Activated CD8-positive, alpha-beta T cell treated with anti-CD3 and anti-CD28 coated beads, Interleukin-2, amount 10 ng/mL, durations not matched to agents 7 days and 5 days (primary cell): ENCODE measurements at regions not wholly inside any gene's neighbourhood (a gene's known extent, or its start where the extent isn't known, plus 50 kb on each side); places are given as distances from the start of the nearest gene placed in this dataset.

ENCODE experiments used
- ATAC-seq: fragments of 150-1000 bp; cut with Tn5 transposase; one replicate; pipeline ENCODE4 v1.10.0; 2021; ENCODE audit warnings: moderate library complexity
- CTCF ChIA-PET: fragments of 350-600 bp; sonication (Branson Sonifier 250); formaldehyde crosslinking; loops from one replicate; lab custom pipeline; 2021; ENCODE audit warnings: antibody characterized with exemption; lab: Charles Lee
- POLR2A ChIA-PET: fragments of 350-600 bp; sonication (Branson Sonifier 250); formaldehyde crosslinking; loops from one replicate; lab custom pipeline; 2021; ENCODE audit warnings: antibody characterized with exemption; lab: Charles Lee
- DNase-seq: peaks from one replicate; pipeline ENCODE4 v3.0.0-alpha.2; 2020
- H3K27ac Mint-ChIP-seq: one replicate; pipeline ENCODE4 v1.8.0; 2021; ENCODE audit warnings: mild to moderate bottlenecking, mixed read lengths
- H3K27me3 Mint-ChIP-seq: one replicate; pipeline ENCODE4 v1.8.0; 2021; ENCODE audit warnings: low read depth, mixed read lengths
- H3K36me3 Mint-ChIP-seq: one replicate; pipeline ENCODE4 v1.8.0; 2021; ENCODE audit warnings: low read depth, mixed read lengths
- H3K4me1 Mint-ChIP-seq: one replicate; pipeline ENCODE4 v1.8.0; 2021; ENCODE audit warnings: low read depth, mixed read lengths
- H3K4me3 Mint-ChIP-seq: one replicate; pipeline ENCODE4 v1.8.0; 2021; ENCODE audit warnings: mild to moderate bottlenecking, mixed read lengths
- H3K9me3 Mint-ChIP-seq: one replicate; pipeline ENCODE4 v1.8.0; 2022; ENCODE audit warnings: mixed read lengths; ENCODE audit not compliant: insufficient read depth

DNA sequence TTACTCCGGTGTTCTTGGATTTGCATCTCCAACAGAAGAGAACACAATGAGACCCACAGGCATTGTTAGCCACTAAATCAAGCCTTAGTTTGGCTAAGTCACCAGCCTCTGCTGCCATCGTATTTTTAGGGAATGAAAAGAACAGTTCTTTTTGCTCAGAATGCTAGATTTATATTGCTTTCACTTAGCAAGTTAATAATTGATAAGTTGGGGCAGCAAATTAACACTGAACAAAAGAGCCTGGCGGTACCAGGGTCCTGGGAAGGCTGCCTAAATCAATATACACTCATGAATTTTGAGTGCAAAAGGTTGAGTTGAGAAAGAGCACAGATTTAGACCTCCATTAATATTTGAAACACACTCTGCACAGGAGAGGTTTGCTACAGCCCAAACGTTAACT, 767.7 kb downstream of the TYW1 start:
- H3K9me3 Mint-ChIP-seq: peaks cover 20% of the 10 kb centered on the region
- H3K4me3 Mint-ChIP-seq: no peak overlapping the region
- ChIA-PET POLR2A (no interaction called here), CTCF (no interaction called here)
- no peak overlapping the region for H3K27ac Mint-ChIP-seq
- DNase-seq (no peak), ATAC-seq (no peak)
- no peaks in the 10 kb centered on the region for H3K36me3 Mint-ChIP-seq
- no peaks in the 10 kb centered on the region for H3K4me1 Mint-ChIP-seq
- no peaks in the 10 kb centered on the region for H3K27me3 Mint-ChIP-seq

DNA sequence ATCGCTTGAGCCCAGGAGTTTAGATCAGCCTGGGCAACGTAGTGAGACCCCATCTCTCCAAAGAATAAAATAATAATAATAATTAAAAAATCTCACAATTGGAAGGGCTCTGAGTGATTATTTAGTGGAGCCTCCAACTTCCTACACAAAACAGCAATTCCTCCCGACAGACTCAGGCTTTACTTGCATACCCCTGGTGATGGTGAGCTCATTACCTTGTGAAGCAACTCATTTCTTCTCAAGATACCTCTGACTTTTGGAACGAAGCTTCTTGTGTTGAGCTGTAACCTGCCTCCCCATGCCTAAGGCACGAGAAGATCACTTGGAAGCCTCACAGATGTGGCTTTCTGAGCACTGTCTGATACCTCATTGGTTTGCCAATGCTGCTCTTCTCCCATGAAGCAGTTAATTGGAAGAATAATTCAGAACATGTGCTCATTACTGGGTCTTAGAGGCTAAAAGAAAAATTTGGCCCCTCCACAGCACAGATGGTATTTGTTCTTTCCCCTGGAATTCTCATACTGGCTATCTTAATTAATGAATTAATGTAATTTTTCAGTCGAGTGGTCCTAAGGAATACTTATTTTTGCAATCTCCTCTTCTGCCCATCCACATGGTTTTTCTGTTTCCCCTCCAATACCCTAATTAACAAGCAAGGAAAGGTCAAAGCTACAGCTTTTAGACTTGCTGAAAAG, 769.0 kb downstream of the TYW1 start:
- Mint-ChIP-seq H3K27me3 (no peaks in the 10 kb centered on the region), H3K9me3 (peaks cover 17% of the 10 kb centered on the region), H3K27ac (no peak overlapping the region), H3K4me1 (no peaks in the 10 kb centered on the region), H3K4me3 (no peak overlapping the region), H3K36me3 (no peaks in the 10 kb centered on the region)
- ChIA-PET CTCF (no interaction called here), POLR2A (no interaction called here)
- ATAC-seq: no peak
- no peak for DNase-seq

DNA sequence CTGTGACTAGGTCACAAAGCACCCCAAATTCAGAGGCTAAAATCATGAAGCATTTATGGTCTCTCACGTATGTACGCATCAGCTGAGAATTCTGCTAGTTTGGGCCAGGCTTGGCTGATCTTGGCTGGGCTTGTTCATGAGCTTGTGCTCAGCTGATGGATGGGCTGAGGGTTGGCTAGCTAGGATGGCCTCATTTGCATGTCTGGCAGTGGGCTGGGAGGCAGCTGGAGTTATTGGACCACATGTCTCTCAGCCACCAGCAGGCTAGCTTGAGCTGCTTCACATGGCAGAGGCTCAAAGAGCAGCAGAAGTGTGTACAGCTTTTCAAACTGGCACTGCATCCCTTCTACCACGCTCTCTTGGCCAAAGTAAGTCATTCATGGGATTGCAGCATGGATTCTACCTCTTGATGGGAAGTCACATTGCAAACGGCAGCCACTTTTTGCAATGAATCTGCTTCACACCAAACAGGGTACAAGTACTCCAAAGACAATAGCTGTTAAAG, 770.3 kb downstream of the TYW1 start:
- Mint-ChIP-seq H3K27ac (no peak overlapping the region), H3K36me3 (no peaks in the 10 kb centered on the region), H3K4me1 (no peaks in the 10 kb centered on the region), H3K4me3 (no peak overlapping the region), H3K9me3 (peaks cover 18% of the 10 kb centered on the region), H3K27me3 (no peaks in the 10 kb centered on the region)
- POLR2A ChIA-PET: no interaction called here
- DNase-seq (no peak), ATAC-seq (no peak)
- CTCF ChIA-PET: no interaction called here

DNA sequence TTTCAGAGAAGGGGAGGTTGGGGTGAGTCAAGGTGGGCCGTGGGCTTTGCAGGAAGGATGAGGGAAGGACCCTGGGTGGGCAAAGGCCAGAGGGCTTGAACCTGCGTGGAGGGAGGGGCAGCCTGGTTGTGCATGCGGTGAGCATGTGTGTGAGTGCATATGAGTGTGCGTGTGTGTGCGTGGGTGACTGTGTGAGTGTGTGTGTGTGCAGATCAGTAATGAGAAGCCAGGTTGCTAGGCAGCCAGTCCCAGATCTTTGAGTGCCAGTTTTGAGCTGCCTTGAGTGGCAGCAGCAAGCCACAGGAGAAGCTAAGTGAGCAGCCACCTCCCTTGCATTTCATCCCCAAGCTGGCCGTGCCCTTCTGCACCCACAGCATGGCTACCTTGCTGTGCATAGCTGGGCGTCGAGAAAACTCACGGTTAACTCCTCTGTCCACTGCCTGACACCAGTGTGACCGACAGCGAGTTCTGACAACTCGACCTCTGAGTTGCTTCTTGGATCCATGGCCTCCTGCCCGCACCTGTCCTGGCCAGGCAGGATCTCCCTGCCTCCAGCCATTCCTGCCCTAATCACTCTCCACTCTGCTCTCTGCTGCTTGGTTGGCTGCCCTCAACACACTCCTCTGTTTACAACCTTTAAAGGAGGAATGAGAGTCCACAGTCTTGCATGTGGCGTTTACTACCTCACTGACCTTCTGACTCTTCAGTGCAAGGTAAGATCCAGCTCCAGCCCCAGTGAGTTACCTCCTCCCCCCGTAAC, 775.4 kb downstream of the TYW1 start:
- no peak overlapping the region for H3K27ac Mint-ChIP-seq
- ChIA-PET CTCF (no interaction called here), POLR2A (no interaction called here)
- H3K4me1 Mint-ChIP-seq: no peaks in the 10 kb centered on the region
- H3K4me3 Mint-ChIP-seq: no peak overlapping the region
- peaks cover 19% of the 10 kb centered on the region for H3K9me3 Mint-ChIP-seq
- no peak for ATAC-seq
- no peaks in the 10 kb centered on the region for H3K27me3 Mint-ChIP-seq
- no peak for DNase-seq
- H3K36me3 Mint-ChIP-seq: no peaks in the 10 kb centered on the region

DNA sequence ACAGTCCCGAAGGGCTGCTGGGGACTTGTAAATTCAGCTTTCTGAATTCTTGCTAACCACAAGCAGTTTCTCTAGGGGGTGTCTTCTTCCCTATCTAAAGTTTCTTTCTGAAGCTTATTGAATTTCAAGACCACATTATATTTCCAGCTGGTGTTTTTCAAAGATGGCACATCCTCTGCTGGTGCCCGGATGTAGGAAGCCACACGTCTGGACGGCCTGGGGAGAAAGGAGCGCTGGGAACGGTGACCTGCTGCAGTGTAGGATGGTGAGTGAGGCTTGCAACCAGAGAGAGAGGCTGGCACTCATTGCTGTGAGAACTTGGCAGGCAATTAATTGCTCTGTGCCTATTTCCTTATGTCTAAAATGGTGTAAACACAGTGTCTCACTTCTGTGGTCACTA, 776.4 kb downstream of the TYW1 start:
- Mint-ChIP-seq H3K4me3 (no peak overlapping the region), H3K36me3 (no peaks in the 10 kb centered on the region), H3K9me3 (peaks cover 15% of the 10 kb centered on the region), H3K4me1 (no peaks in the 10 kb centered on the region), H3K27ac (no peak overlapping the region), H3K27me3 (no peaks in the 10 kb centered on the region)
- CTCF ChIA-PET: no interaction called here
- ATAC-seq (no peak), DNase-seq (no peak)
- POLR2A ChIA-PET: no interaction called here

DNA sequence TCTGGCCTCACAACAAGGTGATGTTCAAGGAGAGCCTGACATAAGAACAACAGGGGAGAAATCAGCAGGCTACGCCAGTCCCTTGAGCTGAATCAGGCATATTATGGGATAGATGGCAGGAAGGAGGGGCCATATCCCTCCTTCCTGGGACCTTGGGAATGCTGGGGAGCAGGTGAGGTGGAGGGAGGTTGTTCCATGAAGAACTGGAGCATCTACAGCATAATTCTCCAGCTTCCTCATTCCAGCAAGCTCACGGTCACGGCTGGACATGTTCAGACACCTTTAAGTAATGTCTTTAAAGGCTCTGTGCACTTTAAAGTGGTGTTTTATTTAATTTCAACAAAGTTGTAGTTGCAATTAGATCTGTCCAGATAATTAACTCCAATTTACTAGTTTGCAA, 780.5 kb downstream of the TYW1 start:
- Mint-ChIP-seq H3K27ac (no peak overlapping the region), H3K4me1 (no peaks in the 10 kb centered on the region), H3K9me3 (peaks cover 11% of the 10 kb centered on the region), H3K4me3 (no peak overlapping the region), H3K36me3 (no peaks in the 10 kb centered on the region), H3K27me3 (no peaks in the 10 kb centered on the region)
- ChIA-PET CTCF (no interaction called here), POLR2A (no interaction called here)
- no peak for DNase-seq
- no peak for ATAC-seq

DNA sequence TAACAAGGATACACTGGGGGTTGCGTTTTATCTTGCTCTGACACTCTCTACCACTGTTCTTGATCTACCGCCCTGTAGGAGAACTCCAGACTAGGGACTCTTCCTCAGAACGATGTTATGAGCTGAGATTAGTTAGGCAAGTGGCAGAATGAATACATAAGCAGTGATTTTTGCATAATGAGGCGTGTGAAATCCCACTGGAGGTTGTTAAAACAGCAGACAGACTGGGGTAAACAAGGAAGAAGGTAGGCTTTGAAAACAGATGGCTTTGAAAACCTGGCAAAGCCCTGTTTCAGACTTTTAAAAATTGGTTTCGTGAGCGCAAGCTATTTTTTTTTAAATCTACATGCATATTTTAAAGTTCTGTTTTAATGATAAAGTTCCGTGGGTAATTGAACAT, 785.2 kb downstream of the TYW1 start:
- Mint-ChIP-seq H3K36me3 (no peaks in the 10 kb centered on the region), H3K4me1 (no peaks in the 10 kb centered on the region), H3K4me3 (no peak overlapping the region), H3K27ac (no peak overlapping the region), H3K27me3 (no peaks in the 10 kb centered on the region), H3K9me3 (peaks cover 6% of the 10 kb centered on the region)
- ATAC-seq: no peak
- ChIA-PET CTCF (no interaction called here), POLR2A (no interaction called here)
- DNase-seq: no peak

DNA sequence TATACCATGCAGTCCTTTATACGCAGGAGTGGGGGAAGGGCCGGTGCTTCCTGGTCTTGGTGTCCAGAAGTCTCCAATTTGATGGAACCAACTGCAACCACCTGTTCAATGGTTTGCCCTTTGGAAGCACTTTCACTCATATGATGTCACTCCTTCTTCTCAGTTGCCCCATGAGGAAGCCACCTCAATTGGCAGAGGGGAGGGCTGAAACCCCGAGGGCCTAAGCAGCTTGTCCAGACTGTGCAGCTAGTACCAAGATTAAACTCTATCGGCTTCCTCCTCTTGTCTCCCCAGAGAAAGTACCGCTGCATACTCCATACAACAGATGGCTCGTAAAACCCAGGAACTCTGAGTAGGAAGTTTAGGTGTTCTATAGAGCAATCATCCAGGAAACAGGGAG, 789.4 kb downstream of the TYW1 start:
- H3K9me3 Mint-ChIP-seq: peaks cover 15% of the 10 kb centered on the region
- H3K27ac Mint-ChIP-seq: no peak overlapping the region
- H3K4me1 Mint-ChIP-seq: no peaks in the 10 kb centered on the region
- no peaks in the 10 kb centered on the region for H3K36me3 Mint-ChIP-seq
- ATAC-seq: no peak
- H3K27me3 Mint-ChIP-seq: no peaks in the 10 kb centered on the region
- H3K4me3 Mint-ChIP-seq: no peak overlapping the region
- ChIA-PET CTCF (no interaction called here), POLR2A (no interaction called here)
- no peak for DNase-seq

DNA sequence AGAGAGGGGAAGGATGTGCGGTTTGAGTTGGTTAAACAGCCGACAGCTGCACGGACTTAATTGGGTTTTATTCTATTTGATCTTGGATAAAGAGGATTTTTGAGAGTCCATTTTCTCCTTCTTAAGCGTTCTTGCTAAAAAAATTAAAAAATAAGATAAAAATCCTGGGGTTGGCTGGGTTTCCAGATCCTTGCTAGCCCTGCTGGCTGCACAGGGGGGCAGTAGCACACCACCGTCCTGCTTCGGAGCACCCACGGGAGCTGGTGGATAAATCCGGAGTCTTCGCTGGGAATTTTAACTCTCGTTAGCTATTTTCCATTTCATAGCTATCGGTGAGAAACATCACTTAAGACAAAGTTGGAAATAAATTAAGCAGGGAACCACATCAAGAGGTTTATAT, 792.0 kb downstream of the TYW1 start:
- ATAC-seq: no peak
- Mint-ChIP-seq H3K4me1 (no peaks in the 10 kb centered on the region), H3K4me3 (no peak overlapping the region), H3K36me3 (no peaks in the 10 kb centered on the region), H3K27me3 (no peaks in the 10 kb centered on the region), H3K9me3 (peaks cover 24% of the 10 kb centered on the region), H3K27ac (no peak overlapping the region)
- ChIA-PET CTCF (no interaction called here), POLR2A (no interaction called here)
- DNase-seq: no peak

DNA sequence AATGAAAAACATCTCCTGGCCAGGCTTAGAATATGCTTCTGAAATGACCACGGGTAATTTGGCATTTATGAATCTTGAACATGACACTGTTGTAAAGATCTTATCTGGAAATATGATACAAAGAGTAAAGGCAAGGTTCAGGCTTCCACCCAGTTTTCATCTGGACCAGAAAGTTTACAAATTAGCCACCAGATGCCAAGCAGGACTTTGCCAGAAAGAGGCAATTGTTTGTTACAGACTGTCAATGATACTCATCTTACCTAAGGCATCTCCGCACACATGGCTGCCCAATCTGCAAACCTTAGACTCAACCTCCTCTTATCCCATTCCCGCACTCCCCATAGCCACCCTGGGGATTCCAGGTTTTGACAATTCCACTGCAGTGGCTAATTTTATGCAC, 795.3 kb downstream of the TYW1 start:
- no peaks in the 10 kb centered on the region for H3K4me1 Mint-ChIP-seq
- H3K27ac Mint-ChIP-seq: no peak overlapping the region
- no peak overlapping the region for H3K4me3 Mint-ChIP-seq
- peaks cover 24% of the 10 kb centered on the region for H3K9me3 Mint-ChIP-seq
- no peaks in the 10 kb centered on the region for H3K27me3 Mint-ChIP-seq
- CTCF ChIA-PET: no interaction called here
- H3K36me3 Mint-ChIP-seq: no peaks in the 10 kb centered on the region
- POLR2A ChIA-PET: no interaction called here
- DNase-seq (no peak), ATAC-seq (no peak)

DNA sequence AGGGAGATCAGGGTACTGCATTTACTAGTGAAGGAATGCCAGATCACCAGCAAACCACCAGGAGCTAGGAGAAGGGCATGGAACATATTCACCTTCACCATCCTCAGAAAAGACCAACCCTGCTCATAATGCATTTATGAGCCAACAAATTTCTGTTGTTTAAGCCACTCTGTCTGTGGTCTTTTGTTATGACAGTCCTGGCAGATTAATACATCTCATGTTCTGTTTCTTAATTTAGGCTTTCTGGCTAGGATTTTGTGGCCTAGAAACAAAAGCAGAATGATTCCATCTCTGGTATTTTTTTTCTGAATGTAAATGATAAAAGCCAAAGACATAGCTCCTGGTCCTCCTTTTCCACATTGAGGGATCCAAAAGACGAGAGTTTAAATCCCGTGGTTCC, 797.9 kb downstream of the TYW1 start:
- ChIA-PET POLR2A (no interaction called here), CTCF (no interaction called here)

DNA sequence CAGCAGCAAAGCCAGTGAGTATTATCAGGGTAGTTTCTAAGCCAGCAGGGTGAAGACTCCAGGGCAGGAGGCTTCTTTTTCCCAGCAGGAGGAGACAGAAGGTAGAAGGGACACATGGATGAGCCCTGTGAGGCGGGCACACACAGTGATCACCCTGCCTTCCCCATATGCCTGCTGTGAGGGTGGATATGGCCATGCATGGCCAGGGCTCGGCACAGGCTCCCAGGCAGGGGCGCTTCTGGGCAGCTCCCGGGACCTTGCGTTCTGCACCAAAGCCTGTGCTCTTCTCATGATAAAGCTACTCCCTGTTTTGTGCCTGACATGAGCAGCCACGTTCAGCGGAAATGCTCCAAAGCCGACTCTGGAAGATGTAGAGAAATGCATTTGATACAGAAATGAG, 807.2 kb downstream of the TYW1 start:
- CTCF ChIA-PET: no interaction called here
- H3K36me3 Mint-ChIP-seq: no peaks in the 10 kb centered on the region
- ATAC-seq (no peak), DNase-seq (no peak)
- no peak overlapping the region for H3K27ac Mint-ChIP-seq
- no peak overlapping the region for H3K4me3 Mint-ChIP-seq
- POLR2A ChIA-PET: no interaction called here
- peaks cover 25% of the 10 kb centered on the region for H3K9me3 Mint-ChIP-seq
- no peaks in the 10 kb centered on the region for H3K4me1 Mint-ChIP-seq
- no peaks in the 10 kb centered on the region for H3K27me3 Mint-ChIP-seq

More for the DNA sequence above, 797.9 kb downstream of the TYW1 start:
- Mint-ChIP-seq H3K36me3 (no peaks in the 10 kb centered on the region), H3K9me3 (peaks cover 22% of the 10 kb centered on the region), H3K27ac (no peak overlapping the region), H3K4me1 (no peaks in the 10 kb centered on the region), H3K4me3 (no peak overlapping the region), H3K27me3 (no peaks in the 10 kb centered on the region)
- DNase-seq (no peak), ATAC-seq (no peak)
